GM12892 (cell line): ENCODE measurements at regions not wholly inside any gene's neighbourhood (a gene's known extent, or its start where the extent isn't known, plus 50 kb on each side); places are given as distances from the start of the nearest gene placed in this dataset.
A peak's percentile ranks its signal among the peaks of the same experiment; 100 is the strongest.

Experiments
- DNase-seq: peaks from one replicate; pipeline ENCODE4 v3.0.0; 2011; ENCODE audit not compliant: insufficient read length
- FAIRE-seq: peaks from 2 replicates; lab custom pipeline; 2011; peaks lifted over from hg19 to GRCh38; lab: Jason Lieb, UNC
- POLR2A ChIP-seq: IDR thresholded peaks from 2 replicates; pipeline ENCODE4 v1.6.1; 2011; ENCODE audit warnings: low read depth, low read length, control low read depth
- POLR2AphosphoS5 ChIP-seq: IDR thresholded peaks from 2 replicates; pipeline ENCODE4 v1.6.1; 2011; ENCODE audit warnings: low read depth, low read length, control low read depth
- TAF1 ChIP-seq: IDR thresholded peaks from 2 replicates; pipeline ENCODE4 v1.6.1; 2011; ENCODE audit warnings: low read depth, mild to moderate bottlenecking, control low read depth, low read length, borderline replicate concordance

DNA sequence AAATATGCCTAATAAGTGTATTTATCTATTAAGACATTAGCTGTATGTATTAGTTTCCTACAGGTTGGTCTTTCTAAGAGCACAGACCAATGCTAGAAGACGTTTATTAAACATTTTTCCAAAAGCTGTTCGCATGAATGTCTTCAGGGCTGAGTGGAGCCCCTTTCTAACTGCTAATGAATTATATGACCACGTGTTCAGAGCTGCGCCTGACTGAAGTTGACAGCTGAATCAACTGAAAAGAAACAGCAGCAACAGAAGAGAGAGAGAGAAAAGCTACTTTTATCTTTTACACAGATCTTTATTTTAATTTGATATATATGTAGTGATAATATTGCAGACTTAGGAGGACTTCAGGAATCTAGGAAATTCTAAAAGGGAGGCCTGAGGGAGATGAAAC is 75.2 kb upstream of the ARID1B start:
- DNase-seq = no peak
- no peak for FAIRE-seq
- TF ChIP-seq POLR2AphosphoS5 = no peak
- TF ChIP-seq POLR2A = no peak
- TF ChIP-seq TAF1 = no peak

DNA sequence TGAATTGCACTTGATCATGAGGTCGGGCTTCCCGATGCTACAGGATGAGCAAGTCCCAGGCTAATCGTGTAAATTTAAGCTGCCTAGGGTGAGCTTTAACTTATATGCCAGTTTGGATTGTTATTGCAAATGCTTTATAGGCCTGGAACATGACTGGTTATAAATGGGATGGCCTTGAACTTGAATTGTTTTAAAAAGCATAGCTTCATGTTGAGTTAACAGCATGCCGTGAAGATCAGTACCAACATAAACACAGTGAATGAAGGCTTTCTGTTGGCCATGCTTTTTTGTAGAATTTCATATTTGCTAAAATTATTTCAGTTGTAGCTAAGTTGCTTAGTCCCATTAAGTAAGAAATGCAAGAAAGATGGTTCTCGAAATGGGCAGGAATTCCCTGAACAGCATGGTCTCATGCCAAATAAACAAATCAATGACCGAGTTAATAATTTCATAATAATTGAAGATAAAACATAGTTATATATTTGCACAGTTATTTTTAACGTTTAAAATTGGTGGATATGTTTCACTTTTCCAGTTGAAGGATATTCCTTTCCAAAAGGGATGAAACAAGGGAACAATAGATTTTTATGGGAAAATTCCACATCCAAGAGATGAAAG is 76.6 kb upstream of the ARID1B start:
- FAIRE-seq (no peak), DNase-seq (no peak)
- TF ChIP-seq POLR2A (no peak), TAF1 (no peak), POLR2AphosphoS5 (no peak)

DNA sequence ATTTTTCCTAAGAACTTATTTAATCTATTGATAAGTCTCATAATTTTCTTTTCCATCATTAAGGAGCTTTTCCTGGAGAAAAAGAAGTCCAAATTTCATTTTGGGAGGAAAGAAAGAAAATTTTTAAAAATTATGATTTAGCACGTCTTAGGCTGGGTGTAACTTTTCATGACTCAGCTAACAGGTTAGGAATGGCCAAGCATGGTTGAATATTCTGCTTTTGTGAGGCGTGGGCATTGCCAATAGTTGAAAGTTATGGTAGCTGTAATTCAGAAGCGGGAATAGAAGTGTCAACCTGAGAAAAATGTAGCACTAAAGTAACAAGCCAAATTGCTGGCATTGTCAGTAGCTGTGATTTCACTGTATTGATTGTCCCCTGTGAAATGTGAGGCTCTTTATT is 77.2 kb upstream of the ARID1B start:
- no peak for TF ChIP-seq POLR2A
- TF ChIP-seq TAF1 = no peak
- TF ChIP-seq POLR2AphosphoS5 = no peak
- DNase-seq (no peak), FAIRE-seq (peak; percentile 72)

DNA sequence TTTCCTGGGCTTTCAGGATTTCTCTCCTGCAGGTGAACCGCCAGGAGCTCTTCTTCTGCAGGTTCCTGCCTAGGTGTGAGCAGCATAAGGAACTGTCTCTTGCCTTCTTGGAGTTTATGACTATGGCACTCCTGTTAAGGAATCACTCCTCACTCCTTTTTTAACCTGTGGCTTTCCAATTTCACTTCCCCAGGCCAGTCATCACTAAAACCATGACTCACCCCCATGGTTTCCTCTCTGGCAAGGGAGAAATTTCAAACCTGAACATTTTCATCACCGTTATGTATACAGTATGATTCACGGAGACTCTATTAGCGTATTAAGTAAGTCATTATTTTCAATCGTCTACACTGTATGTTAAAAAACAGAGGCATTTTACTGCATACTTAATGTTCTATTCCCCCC is 78.2 kb upstream of the ARID1B start:
- FAIRE-seq = no peak
- no peak for DNase-seq
- no peak for TF ChIP-seq POLR2AphosphoS5
- TF ChIP-seq POLR2A = peak; percentile 60
- no peak for TF ChIP-seq TAF1

DNA sequence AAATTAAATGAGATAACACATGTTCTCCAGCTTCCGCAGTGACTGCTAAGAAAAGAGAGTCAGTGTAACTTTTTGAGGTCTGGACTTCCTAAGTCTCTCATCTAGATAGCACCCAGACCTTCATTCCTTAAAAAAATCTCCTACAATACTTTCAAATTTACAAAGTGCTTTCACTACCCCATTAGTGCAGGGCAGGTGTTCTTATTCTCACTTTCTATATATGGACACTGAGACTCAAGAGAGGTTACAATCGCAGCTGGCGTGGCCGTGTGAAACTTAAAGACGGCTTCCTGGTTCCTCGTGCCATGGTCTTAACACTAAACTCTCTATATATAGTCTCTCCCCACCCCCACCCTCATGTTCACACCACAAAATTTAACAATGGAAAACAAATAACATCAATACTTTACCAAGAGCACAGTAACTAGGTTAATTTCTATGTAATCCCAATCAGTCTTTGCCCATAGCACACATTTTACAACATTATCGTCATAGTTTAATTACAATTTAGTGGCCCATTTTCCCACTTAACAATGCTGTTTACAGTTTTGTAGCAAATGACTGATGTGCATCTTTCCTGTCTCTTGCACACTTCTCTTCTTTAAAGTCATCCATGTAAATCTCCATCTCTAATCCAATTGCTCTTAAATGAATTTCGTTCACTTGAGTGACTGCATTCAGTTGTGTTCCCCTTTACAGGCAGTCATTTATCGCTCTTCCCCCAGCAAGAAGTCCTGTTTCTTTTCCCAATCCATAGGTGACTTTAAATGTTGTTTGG is 78.8 kb upstream of the ARID1B start:
- FAIRE-seq (no peak), DNase-seq (no peak)
- TF ChIP-seq POLR2A = peak; percentile 30; the same call in 1 of the 2 replicates
- TF ChIP-seq TAF1 = no peak
- TF ChIP-seq POLR2AphosphoS5 = peak; percentile 68

DNA sequence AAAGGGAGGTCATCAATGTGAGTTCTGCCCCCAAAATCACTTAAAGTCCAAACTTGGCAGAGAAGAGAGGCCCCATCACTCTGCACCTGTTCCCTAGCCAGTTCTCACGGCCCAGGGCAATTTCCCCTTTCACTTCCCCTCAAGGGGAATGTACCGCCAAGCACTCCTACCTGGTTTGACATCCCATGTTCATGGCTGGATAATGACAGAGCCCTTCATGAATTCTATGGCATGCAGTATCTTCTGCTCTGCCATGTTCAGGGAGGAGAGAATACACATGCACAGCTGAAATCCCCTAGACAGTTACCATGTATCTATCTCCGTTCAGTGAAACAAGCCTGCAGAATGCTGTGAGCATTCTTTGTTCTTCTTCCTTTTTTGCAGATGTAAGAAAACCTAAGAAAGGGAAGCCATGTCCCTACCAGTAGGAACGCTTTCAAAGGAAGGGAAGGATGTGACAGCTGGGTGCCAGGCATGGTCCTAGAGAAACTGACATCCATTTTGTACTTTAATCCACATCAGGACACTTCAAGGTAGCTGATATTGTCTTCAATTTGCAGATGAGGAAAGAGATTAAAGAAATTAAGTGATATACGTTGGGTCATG is 79.8 kb upstream of the ARID1B start:
- no peak; the same call in 1 of the 2 replicates for TF ChIP-seq POLR2A
- TF ChIP-seq POLR2AphosphoS5 = peak; percentile 58; the same call in 1 of the 2 replicates
- FAIRE-seq (peak; percentile 96), DNase-seq (no peak)

DNA sequence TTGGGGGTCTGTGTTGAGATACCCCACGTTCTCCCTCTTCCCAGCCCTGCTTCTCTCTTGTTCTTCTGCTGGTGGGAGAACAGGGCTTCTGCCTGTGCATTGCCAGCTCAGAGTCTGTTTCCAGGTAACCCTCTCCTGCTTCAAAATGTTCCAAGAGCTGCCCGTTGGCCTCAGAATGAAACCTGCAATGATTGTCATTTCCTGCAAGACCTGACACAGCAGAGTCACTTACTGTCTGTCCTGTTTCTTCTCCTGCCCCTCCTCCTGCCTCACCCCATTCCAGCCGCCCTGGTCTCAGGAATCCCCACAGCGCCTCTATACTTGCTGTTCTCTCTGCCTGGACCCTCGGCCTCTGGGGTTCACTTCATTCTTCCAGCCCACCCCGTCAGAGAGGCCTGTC is 81.4 kb upstream of the ARID1B start:
- TF ChIP-seq TAF1 (no peak), POLR2AphosphoS5 (peak; percentile 33; the same call in 1 of the 2 replicates), POLR2A (no peak)
- DNase-seq = no peak
- FAIRE-seq = peak; percentile 56

DNA sequence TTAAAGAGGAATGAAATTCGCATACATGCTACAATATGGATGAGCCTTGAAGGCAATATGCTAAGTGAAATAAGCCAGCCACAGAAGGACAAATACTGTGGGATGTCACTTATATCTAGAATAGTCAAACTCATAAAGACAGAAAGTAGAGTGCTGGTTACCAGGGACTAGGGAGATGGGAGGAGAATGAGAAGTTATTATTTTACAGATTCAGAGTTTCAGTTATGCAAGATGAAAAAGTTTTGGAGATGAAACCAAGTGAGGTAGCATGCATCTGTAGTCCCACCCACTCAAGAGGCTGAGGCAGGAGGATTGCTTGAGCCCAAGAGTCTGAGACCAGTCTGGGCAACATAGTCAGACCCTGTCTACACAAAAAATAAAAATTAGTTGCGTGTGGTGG is 82.5 kb upstream of the ARID1B start:
- DNase-seq (no peak), FAIRE-seq (peak; percentile 87)
- no peak for TF ChIP-seq POLR2A

DNA sequence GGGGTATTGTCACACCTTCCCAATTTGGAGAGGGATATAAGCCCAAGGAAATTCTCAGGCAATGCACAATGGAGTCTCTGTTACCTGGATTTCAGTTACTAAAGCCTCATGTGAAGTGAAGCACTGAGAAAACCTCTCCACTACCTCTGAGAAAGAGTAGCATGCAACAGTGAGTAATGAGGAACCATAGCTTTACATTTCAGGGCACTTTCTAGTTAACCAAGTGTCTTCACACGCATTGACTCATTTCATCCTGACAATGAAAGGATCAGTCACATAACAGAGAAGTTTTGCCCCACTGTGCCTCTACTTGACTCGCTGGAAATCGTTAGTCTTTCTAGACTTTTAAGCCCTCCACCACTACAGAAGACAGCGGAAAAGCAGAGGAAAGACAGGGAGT is 86.2 kb upstream of the ARID1B start:
- FAIRE-seq (peak; percentile 93), DNase-seq (no peak)
- TF ChIP-seq POLR2AphosphoS5 (peak; percentile 78), TAF1 (peak; percentile 51; the same call in 1 of the 2 replicates), POLR2A (peak; percentile 61)

DNA sequence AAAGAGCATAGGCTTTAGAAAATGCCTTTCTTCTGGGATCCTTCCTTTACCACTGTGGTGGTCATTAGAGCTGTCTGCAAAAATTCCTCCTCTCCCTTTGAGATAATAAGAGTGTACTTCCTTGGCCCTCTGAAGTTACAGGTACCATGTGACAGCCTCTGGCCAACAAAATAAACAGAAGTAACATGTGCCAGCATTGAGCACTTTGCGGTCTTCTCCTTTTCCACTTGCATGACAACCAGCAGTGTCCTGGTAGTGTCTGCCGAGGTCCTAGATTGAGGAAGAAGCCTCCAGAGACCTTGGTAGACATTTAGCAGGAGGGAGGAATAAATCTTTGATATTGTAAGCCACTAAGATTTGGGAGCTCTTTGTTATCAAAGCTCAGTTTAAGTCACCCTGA is 87.5 kb upstream of the ARID1B start:
- TF ChIP-seq POLR2A (no peak), POLR2AphosphoS5 (no peak), TAF1 (no peak)
- DNase-seq (no peak), FAIRE-seq (no peak)

DNA sequence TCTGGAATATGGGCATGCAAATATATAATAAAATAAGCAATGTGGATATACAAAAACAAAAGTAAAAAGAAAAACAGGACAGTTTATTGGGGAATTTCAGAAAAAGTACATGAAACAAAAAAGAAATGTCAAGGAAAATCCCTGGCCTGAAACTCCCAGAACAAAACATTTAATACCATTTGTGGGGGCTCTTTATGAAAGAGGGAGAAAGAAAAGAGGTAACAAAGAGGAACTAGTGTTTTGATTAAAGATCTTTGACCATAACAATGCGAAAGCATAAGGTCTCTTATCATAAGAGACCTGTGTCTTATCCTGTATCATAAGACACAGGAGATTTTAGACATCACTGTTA is 88.6 kb upstream of the ARID1B start:
- DNase-seq (no peak), FAIRE-seq (no peak)
- no peak for TF ChIP-seq TAF1
- no peak for TF ChIP-seq POLR2A
- no peak for TF ChIP-seq POLR2AphosphoS5
